Endothelial cell of umbilical vein (primary cell): ENCODE measurements at regions not wholly inside any gene's neighbourhood (a gene's known extent, or its start where the extent isn't known, plus 50 kb on each side); places are given as distances from the start of the nearest gene placed in this dataset.

Experiments used
- BruUV-seq: library from RNA; stranded (reverse); fragments of 400-500 nt; replicated peaks from 2 replicates; lab custom pipeline; 2021; lab: Mats Ljungman, UMichigan
- CTCF ChIA-PET: fragments of 300-600, 350-600 bp; sonication (Branson Sonifier 250); formaldehyde crosslinking; loops from one replicate; lab custom pipeline; 2021; ENCODE audit warnings: antibody characterized with exemption, inconsistent platforms; lab: Charles Lee
- POLR2A ChIA-PET: fragments of 300-600, 350-600 bp; sonication (Branson Sonifier 250); formaldehyde crosslinking; loops from one replicate; lab custom pipeline; 2021; ENCODE audit warnings: antibody characterized with exemption, inconsistent platforms; lab: Charles Lee
- DNase-seq: peaks from one replicate; pipeline ENCODE4 v3.0.0-alpha.2; 2011; ENCODE audit warnings: low read depth, low spot score
- FAIRE-seq: peaks from 2 replicates; lab custom pipeline; 2011; peaks lifted over from hg19 to GRCh38; lab: Jason Lieb, UNC
- H2AFZ ChIP-seq: 2 replicates; pipeline ENCODE4 v1.6.0; 2012; ENCODE audit warnings: low read depth, low read length, control low read depth, inconsistent platforms
- H3K27ac ChIP-seq: 2 replicates; pipeline ENCODE4 v1.5.1; 2011; ENCODE audit warnings: low read depth, mild to moderate bottlenecking, control low read depth, low read length, moderate library complexity; ENCODE audit not compliant: insufficient read depth
- H3K27me3 ChIP-seq, 2 experiments: 2 replicates each; pipeline versions ENCODE4 v1.6.0 to v1.6.1; 2011; ENCODE audit warnings: low read length in 2 of 2, mixed read lengths in 1 of 2; ENCODE audit not compliant: control insufficient read depth in 2 of 2, insufficient read depth in 2 of 2
- H3K36me3 ChIP-seq, 2 experiments: 2 replicates in 1 of 2; 3 replicates in 1 of 2; pipeline ENCODE4 v1.5.1; 2011; ENCODE audit warnings: low read length in 2 of 2, mild to moderate bottlenecking in 1 of 2, moderate library complexity in 1 of 2; ENCODE audit not compliant: control insufficient read depth in 2 of 2, insufficient read depth in 2 of 2; ENCODE audit errors: extremely low read depth in 1 of 2
- H3K4me1 ChIP-seq: 3 replicates; pipeline ENCODE4 v1.5.1; 2011; ENCODE audit warnings: mild to moderate bottlenecking, low read length; ENCODE audit not compliant: control insufficient read depth, insufficient read depth; ENCODE audit errors: extremely low read depth
- H3K4me2 ChIP-seq: 2 replicates; pipeline ENCODE4 v1.6.1; 2011; ENCODE audit warnings: low read length, control low read depth, mixed read lengths; ENCODE audit not compliant: insufficient read depth
- H3K4me3 ChIP-seq, 3 experiments: fragments of 200-600 bp in 1 of 3; sonication (generic), shearing (Covaris generic) in 1 of 3; replicated peaks in 1 of 3; 2 replicates each; pipeline ENCODE4 v1.5.1; 2011 to 2016; ENCODE audit warnings: control low read depth in 3 of 3, low read length in 3 of 3, mild to moderate bottlenecking in 2 of 3, inconsistent platforms in 1 of 3, low read depth in 1 of 3, moderate library complexity in 1 of 3; ENCODE audit not compliant: insufficient read depth in 1 of 3
- H3K79me2 ChIP-seq: 2 replicates; pipeline ENCODE4 v1.6.0; 2012; ENCODE audit warnings: low read length, inconsistent platforms; ENCODE audit not compliant: control insufficient read depth, insufficient read depth
- H3K9ac ChIP-seq: replicated peaks from 2 replicates; pipeline ENCODE3; 2011; ENCODE audit warnings: low read length, control low read depth; ENCODE audit not compliant: insufficient read depth; ENCODE audit errors: extremely low read depth
- H3K9me1 ChIP-seq: replicated peaks from 3 replicates; pipeline ENCODE4 v1.6.0; 2011; ENCODE audit warnings: mild to moderate bottlenecking, low read length; ENCODE audit not compliant: control insufficient read depth, insufficient read depth; ENCODE audit errors: extremely low read depth
- H3K9me3 ChIP-seq: replicated peaks from 2 replicates; pipeline ENCODE4 v1.5.1; 2012; ENCODE audit warnings: low read length, inconsistent platforms; ENCODE audit not compliant: control insufficient read depth, insufficient read depth
- H4K20me1 ChIP-seq: replicated peaks from 2 replicates; pipeline ENCODE3; 2011; ENCODE audit warnings: mild to moderate bottlenecking, low read length; ENCODE audit not compliant: control insufficient read depth, insufficient read depth; ENCODE audit errors: extremely low read depth
- CTCF ChIP-seq, 2 donors: IDR thresholded peaks; 1 replicate in 1 of 2; 2 replicates in 1 of 2; pipeline ENCODE4 v1.5.1; 2011; ENCODE audit warnings: low read length in 2 of 2, mild to moderate bottlenecking in 2 of 2, moderate library complexity in 2 of 2, control low read depth in 1 of 2, inconsistent platforms in 1 of 2, low read depth in 1 of 2; ENCODE audit not compliant: insufficient read depth in 1 of 2; ENCODE audit errors: extremely low read depth in 1 of 2
- EZH2 ChIP-seq: IDR thresholded peaks from 2 replicates; pipeline ENCODE4 v1.6.1; 2012; ENCODE audit warnings: borderline replicate concordance, low read depth, mild to moderate bottlenecking, moderate library complexity, low read length, inconsistent platforms; ENCODE audit not compliant: severe bottlenecking
- FOS ChIP-seq: IDR thresholded peaks from 2 replicates; pipeline ENCODE4 v1.6.1; 2011; ENCODE audit warnings: mild to moderate bottlenecking, low read length, moderate library complexity, borderline replicate concordance; ENCODE audit not compliant: insufficient read depth
- GATA2 ChIP-seq: IDR thresholded peaks from 2 replicates; pipeline ENCODE4 v1.7.0; 2011; ENCODE audit warnings: low read depth, mild to moderate bottlenecking, moderate library complexity, mixed read lengths, low read length; ENCODE audit not compliant: insufficient read length, insufficient read depth
- JUN ChIP-seq: IDR thresholded peaks from 2 replicates; pipeline ENCODE4 v1.6.1; 2011; ENCODE audit warnings: borderline replicate concordance, low read depth; ENCODE audit not compliant: insufficient read length, insufficient read depth
- MAX ChIP-seq: IDR thresholded peaks from 2 replicates; pipeline ENCODE4 v1.6.1; 2011; ENCODE audit not compliant: insufficient read depth, insufficient read length
- MYC ChIP-seq: IDR thresholded peaks from one replicate; pipeline ENCODE4 v1.6.1; 2011; ENCODE audit warnings: mild to moderate bottlenecking, low read depth, low read length
- POLR2A ChIP-seq: IDR thresholded peaks from 2 replicates; pipeline ENCODE4 v1.6.1; 2012; ENCODE audit warnings: low read depth, mild to moderate bottlenecking, control low read depth, low read length
- POLR2AphosphoS5 ChIP-seq: IDR thresholded peaks from 2 replicates; pipeline ENCODE4 v1.6.1; 2012; ENCODE audit warnings: low read depth, mild to moderate bottlenecking, control low read depth, low read length, moderate library complexity; ENCODE audit not compliant: insufficient read depth
- dilution Hi-C: fragments of 300-500 bp; cut with MboI; formaldehyde crosslinking; loops from one replicate; pipeline ENCODE4 v1.15.0; 2019; ENCODE audit warnings: low sequenced_read_pairs; ENCODE audit not compliant: extremely low pct_ligation_motif_present
- intact Hi-C: fragments of 100-400 bp; cut with micrococcal nuclease; formaldehyde crosslinking; loops from one replicate; pipeline ENCODE4 v1.10.0; 2022

- H3K27me3 ChIP-seq: no peaks in the 10 kb centered on the region
- BruUV-seq: no TSS peak
- H3K4me1 ChIP-seq: no peaks in the 10 kb centered on the region
These were observed 83.6 kb upstream of the SLC25A36 start for GRCh38 chr3:140857993-140858392.

More at GRCh38 chr3:140857993-140858392, 83.6 kb upstream of the SLC25A36 start:
- H3K9me3 ChIP-seq: no peaks in the 10 kb centered on the region
- H3K79me2 ChIP-seq: no peaks in the 10 kb centered on the region
- TF ChIP-seq GATA2 (no peak), JUN (no peak), FOS (no peak), MAX (no peak), CTCF (IDR thresholded peaks at IDR 0.05; ENCODE audit: extremely low read depth in 1 of 2, insufficient read depth in 1 of 2, low read depth in 1 of 2, low read length in 2 of 2) (no peak), EZH2 (no peak), POLR2A (no peak), MYC (no peak), POLR2AphosphoS5 (no peak)
- dilution Hi-C loops (no loop called here), intact Hi-C loops (no loop called here)
- POLR2A ChIA-PET: no interaction called here
- H3K27ac ChIP-seq: no peak overlapping the region
- DNase-seq (no peak), FAIRE-seq (no peak)
- H3K4me3 ChIP-seq: no peak overlapping the region
- H3K9me1 ChIP-seq: no peaks in the 10 kb centered on the region
- H4K20me1 ChIP-seq: no peaks in the 10 kb centered on the region
- CTCF ChIA-PET: no interaction called here
- no peak overlapping the region for H3K4me2 ChIP-seq
- no peak overlapping the region for H2AFZ ChIP-seq
- no peaks in the 10 kb centered on the region for H3K36me3 ChIP-seq
- H3K9ac ChIP-seq: no peak overlapping the region
